Activated naive CD8-positive, alpha-beta T cell treated with anti-CD3 and anti-CD28 coated beads, Interleukin-2, amount 50 U/mL, for 24 hours (primary cell): ENCODE measurements at regions not wholly inside any gene's neighbourhood (a gene's known extent, or its start where the extent isn't known, plus 50 kb on each side); places are given as distances from the start of the nearest gene placed in this dataset.
"Not testable (repeated sequence)": the region's sequence is repeated elsewhere in the genome, so short reads cannot be mapped to it uniquely, and the experiment has no call there.

ENCODE experiments used
- ATAC-seq: fragments of 150-1000 bp; cut with Tn5 transposase; one replicate; pipeline ENCODE4 v1.10.0; 2021
- DNase-seq: peaks from one replicate; pipeline ENCODE4 v3.0.0; 2021
- H3K27ac Mint-ChIP-seq: one replicate; pipeline ENCODE4 v1.8.0; 2021; ENCODE audit warnings: mild to moderate bottlenecking, mixed read lengths
- H3K27me3 Mint-ChIP-seq: one replicate; pipeline ENCODE4 v1.8.0; 2021; ENCODE audit warnings: mixed read lengths
- H3K36me3 Mint-ChIP-seq: one replicate; pipeline ENCODE4 v1.8.0; 2021; ENCODE audit warnings: low read depth, mixed read lengths
- H3K4me1 Mint-ChIP-seq: one replicate; pipeline ENCODE4 v1.8.0; 2021; ENCODE audit warnings: mixed read lengths
- H3K4me3 Mint-ChIP-seq: one replicate; pipeline ENCODE4 v1.8.0; 2021; ENCODE audit warnings: mild to moderate bottlenecking, moderate library complexity, mixed read lengths
- H3K9me3 Mint-ChIP-seq: one replicate; pipeline ENCODE4 v1.8.0; 2021; ENCODE audit warnings: mixed read lengths

DNA sequence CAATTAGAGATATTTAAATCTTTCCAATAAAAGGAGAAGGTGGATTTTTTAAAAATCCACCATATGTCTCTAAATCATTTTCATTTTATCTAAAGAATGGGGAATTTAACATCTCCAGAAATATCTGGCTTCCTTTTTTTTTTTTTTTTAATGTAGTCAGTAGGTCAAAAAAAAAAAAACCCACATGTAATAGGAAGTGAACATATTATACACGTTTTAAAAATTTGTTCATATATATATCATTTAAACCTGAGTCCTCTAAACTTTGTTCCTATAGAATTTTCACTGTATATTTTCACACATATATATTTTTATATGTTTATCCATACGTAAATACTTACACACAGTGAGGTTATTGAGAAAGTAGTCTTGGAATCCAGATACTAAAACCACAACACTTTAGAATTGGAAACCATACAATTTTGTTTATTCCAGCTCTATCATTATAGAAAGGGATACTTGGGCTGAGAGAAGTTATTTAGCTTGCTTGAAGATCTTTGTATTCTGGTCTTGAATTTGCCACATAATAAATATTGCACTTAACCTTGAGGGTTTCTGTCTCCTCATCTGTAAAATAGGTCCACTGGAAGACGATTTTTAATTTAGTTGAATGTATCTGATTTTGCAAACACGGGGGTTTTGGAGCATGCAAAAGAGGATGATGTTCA, 62.1 kb upstream of the ZNF217 start:
- DNase-seq (no peak), ATAC-seq (no peak)
- peak overlapping the region; percentile 63 for H3K27ac Mint-ChIP-seq
- H3K9me3 Mint-ChIP-seq: no peaks in the 10 kb centered on the region
- H3K4me1 Mint-ChIP-seq: peaks cover 73% of the 10 kb centered on the region
- H3K27me3 Mint-ChIP-seq: no peaks in the 10 kb centered on the region
- no peak overlapping the region for H3K4me3 Mint-ChIP-seq
- no peaks in the 10 kb centered on the region for H3K36me3 Mint-ChIP-seq

DNA sequence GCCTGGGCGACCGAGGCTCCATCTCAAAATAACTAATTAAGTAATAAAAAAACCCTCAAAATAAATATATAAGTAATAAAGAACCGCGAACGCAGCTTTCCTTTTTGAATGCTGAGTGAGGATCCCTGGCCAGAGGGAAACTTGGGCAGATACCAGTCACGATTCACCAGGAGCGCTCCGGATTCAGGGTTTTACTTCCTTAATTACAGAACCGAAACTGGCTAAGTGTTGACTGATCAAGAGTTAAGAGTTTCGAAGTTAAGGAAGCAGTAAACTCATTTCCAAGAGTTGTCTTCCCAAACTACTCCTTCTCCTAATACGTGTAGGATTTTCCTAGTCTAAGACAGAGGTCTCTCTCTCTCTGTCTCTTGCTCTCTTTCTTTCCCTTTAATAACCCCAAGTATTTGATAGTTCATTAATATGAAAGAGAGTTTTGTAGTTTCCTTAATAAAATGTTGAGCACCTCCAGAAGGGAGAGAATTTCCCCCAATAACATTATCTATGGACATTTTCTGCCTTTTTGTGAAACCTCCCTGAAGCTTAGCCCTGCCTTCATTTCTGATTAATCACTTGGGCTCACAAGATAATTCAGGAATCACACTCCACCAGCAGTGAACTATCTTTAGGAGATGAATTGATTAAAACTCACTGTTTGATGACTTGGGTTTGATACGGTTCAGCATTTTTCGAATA, 61.4 kb upstream of the ZNF217 start:
- Mint-ChIP-seq H3K4me3 (no peak overlapping the region), H3K9me3 (no peaks in the 10 kb centered on the region), H3K36me3 (no peaks in the 10 kb centered on the region), H3K4me1 (peaks cover 67% of the 10 kb centered on the region), H3K27ac (peak overlapping the region; percentile 54), H3K27me3 (no peaks in the 10 kb centered on the region)
- ATAC-seq (no peak), DNase-seq (no peak)

DNA sequence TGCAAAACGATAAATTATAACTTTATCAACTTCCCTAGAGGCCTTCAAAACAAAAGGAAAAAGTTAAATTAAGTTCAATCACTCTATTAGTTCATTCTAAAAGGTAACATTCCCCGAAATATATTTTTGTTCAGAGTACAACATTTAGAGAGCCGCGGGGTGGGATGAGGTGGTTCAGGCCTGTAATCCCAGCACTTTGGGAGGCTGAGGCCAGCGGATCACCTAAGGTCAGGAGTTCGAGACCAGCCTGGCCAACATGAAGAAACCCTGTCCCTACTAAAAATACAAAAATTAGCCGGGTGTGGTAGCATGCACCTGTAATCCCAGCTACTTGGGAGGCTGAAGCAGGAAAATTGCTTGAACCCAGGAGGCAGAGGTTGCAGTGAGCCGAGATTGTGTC, 60.9 kb upstream of the ZNF217 start:
- not testable (repeated sequence) for H3K4me3 Mint-ChIP-seq, H3K27ac Mint-ChIP-seq, H3K27me3 Mint-ChIP-seq, DNase-seq, H3K36me3 Mint-ChIP-seq, ATAC-seq, H3K9me3 Mint-ChIP-seq
- H3K4me1 Mint-ChIP-seq: peaks cover 61% of the 10 kb centered on the region

DNA sequence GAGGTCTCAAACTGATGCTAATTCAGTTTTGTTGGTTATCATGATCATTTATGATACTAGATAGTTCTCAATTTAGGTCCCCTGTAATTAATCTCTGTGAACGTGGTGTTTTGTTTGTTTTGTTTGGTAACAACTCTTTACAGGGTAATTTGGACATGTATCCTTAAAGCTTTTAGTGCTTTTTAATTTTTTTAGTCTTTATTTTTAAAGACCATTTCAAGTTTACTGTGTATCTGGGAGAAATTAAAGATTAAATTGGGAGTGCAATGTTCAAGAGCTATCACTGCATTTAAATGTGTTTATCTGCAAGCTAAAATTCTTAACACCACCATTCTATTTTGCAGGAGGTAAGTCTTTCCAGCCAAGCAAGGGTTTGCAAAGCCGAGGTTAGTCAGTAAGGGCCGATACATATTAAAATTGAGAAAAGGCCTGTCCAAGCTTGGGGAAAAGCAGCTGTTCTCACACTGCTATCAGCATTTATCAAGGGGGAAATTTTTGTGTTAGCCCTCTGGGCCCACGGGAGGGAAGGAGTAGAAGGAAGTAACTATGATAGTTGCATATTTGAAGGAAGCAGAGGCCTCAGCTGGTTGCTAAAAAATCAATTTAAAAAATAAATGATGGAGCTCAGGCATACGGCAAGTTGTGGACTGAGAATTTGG, 59.3 kb upstream of the ZNF217 start:
- no peaks in the 10 kb centered on the region for H3K9me3 Mint-ChIP-seq
- H3K27ac Mint-ChIP-seq: peak overlapping the region; percentile 92
- DNase-seq: no peak
- no peaks in the 10 kb centered on the region for H3K36me3 Mint-ChIP-seq
- peak overlapping the region; percentile 63 for H3K4me3 Mint-ChIP-seq
- H3K27me3 Mint-ChIP-seq: no peaks in the 10 kb centered on the region
- no peak for ATAC-seq
- peaks cover 54% of the 10 kb centered on the region for H3K4me1 Mint-ChIP-seq

DNA sequence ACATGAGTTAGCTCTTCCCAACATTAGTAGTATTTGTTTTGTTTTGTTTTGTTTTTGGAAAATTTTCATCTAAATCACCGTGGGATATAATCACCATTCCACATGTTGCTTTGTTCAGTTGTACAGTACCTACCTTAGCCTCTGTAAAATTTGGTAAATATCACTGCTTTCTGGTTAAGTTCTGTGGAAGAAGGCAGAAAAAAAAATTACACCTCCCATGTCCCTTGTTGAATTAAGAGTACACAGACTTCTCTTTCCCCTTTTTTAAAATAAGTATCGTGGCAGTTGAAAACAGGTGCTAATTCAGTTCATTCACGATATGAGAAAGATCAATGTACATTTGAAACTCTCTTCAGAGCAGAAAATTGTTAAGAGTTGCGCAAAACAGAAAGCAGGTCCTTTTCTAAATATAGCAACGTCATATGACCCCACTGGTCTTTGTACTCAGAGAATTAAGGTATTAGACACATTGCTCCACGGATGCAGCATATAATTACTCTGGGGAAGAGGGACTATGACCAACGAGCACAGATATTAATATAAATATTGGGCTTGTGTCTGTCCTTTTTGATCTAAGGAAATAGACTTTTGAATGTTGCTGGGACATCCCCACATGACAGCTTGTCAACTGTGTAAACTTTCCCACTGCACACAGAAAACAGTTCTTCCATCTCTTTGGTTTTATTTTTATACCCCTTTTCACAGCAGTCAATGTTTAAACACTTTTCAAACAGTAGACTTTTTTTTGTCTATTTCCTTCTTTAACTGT, 58.6 kb upstream of the ZNF217 start:
- H3K36me3 Mint-ChIP-seq: no peaks in the 10 kb centered on the region
- ATAC-seq (peak; percentile 39), DNase-seq (no peak)
- H3K27me3 Mint-ChIP-seq: no peaks in the 10 kb centered on the region
- H3K9me3 Mint-ChIP-seq: no peaks in the 10 kb centered on the region
- peak overlapping the region; percentile 63 for H3K4me3 Mint-ChIP-seq
- peaks cover 47% of the 10 kb centered on the region for H3K4me1 Mint-ChIP-seq
- peak overlapping the region; percentile 92 for H3K27ac Mint-ChIP-seq

DNA sequence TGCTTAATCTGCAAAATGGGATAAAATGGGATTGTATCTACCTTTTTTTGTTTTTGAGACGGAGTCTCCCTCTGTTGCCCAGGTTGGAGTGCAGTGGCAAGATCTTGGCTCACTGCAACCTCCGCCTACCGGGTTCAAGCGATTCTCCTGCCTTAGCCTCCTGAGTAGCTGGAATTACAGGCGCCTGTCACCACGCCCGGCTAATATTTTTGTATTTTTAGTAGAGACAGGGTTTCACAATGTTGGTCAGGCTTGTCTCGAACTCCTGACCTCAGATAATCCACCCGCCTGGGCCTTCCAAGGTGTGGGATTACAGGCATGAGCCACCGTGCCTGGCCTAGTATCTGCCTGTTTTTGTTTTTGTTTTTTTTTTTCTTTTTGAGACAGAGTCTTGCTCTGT, 55.9 kb upstream of the ZNF217 start:
- not testable (repeated sequence) for H3K36me3 Mint-ChIP-seq, H3K27ac Mint-ChIP-seq, H3K4me3 Mint-ChIP-seq, H3K9me3 Mint-ChIP-seq, DNase-seq, ATAC-seq, H3K27me3 Mint-ChIP-seq
- H3K4me1 Mint-ChIP-seq: peaks cover 25% of the 10 kb centered on the region

DNA sequence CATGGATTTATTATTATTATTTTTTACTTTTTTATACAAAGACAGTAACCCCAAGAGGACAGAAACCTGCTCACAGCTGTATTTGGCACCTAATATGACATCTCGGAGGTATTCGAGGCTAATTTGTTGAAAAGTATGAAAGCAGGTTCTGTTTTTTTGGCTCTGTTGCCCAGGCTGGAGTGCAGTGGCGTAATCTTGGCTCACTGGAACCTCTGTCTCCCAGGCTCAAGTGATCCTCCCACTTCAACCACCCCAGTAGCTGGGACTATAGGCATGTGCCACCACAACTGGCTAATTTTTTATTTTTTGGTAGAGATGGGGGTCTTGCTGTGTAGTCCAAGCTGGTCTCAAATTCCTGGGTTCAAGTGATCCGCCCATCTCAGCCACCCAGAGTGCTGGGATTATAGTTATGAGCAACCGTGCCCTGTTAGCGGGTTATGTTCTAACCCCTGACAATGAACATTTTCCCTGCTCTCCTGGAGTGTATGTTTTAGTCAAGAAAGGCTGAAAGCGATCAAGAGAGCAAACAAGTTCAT, 53.7 kb upstream of the ZNF217 start:
- DNase-seq (no peak), ATAC-seq (no peak)
- Mint-ChIP-seq H3K4me3 (no peak overlapping the region), H3K27me3 (no peaks in the 10 kb centered on the region), H3K36me3 (no peaks in the 10 kb centered on the region), H3K4me1 (peaks cover 26% of the 10 kb centered on the region), H3K27ac (no peak overlapping the region), H3K9me3 (no peaks in the 10 kb centered on the region)

DNA sequence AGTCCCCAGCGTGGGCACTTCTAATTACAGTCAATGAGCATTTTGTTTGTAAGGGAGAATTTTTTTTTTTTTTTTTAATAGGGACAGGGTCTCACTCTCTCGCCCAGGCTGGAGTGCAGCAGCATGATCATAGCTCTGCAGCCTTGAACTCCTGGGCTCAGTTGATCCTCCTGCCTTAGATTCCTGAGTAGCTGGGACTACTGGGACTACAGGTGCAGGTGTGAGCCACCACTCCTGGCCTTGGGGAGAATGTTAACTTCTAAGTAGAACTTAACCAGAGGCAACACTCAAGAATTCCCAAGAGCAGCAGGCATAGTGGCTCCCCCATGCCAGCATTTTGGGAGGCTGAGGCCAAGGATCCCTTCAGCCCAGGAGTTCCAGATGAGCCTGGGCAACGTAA, 52.9 kb upstream of the ZNF217 start:
- peaks cover 25% of the 10 kb centered on the region for H3K4me1 Mint-ChIP-seq
- ATAC-seq (no peak), DNase-seq (no peak)
- no peak overlapping the region for H3K4me3 Mint-ChIP-seq
- no peak overlapping the region for H3K27ac Mint-ChIP-seq
- no peaks in the 10 kb centered on the region for H3K9me3 Mint-ChIP-seq
- H3K36me3 Mint-ChIP-seq: no peaks in the 10 kb centered on the region
- H3K27me3 Mint-ChIP-seq: no peaks in the 10 kb centered on the region

DNA sequence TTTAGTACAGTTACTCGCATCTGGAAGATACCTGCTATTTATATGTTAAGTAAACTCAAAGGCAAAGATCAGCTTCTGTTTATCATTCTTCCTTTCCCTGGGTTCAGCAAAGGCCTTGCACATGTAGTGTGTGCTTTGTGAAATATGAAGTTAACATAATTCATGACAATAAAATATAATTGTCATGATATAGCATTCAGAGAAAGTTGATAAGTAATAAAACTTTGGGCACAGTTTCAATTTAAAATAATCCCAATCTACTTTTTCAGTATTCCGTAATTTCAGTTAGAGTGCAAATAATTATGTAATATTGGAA, 51.9 kb upstream of the ZNF217 start:
- Mint-ChIP-seq H3K4me3 (no peak overlapping the region), H3K27me3 (no peaks in the 10 kb centered on the region), H3K36me3 (no peaks in the 10 kb centered on the region), H3K27ac (peak overlapping the region; percentile 8), H3K9me3 (no peaks in the 10 kb centered on the region), H3K4me1 (peaks cover 31% of the 10 kb centered on the region)
- DNase-seq (no peak), ATAC-seq (no peak)

DNA sequence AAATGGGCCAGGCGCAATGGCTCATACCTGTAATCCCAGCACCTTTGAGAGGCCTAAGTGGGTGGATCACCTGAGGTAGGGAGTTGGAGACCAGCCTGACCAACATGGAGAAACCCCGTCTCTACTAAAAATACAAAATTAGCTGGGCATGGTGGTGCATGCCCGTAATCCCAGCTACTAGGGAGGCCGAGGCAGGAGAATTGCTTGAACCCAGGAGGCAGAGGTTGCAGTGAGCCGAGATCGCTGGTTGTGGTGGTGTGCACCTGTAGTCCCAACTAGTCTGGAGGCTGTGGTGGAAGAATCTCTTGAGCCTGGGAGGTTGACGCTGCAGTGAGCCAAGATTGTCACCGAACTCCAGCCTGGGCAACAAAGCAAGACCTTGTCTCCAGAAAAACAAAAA, 50.5 kb upstream of the ZNF217 start:
- H3K4me3 Mint-ChIP-seq, H3K9me3 Mint-ChIP-seq, DNase-seq, H3K27ac Mint-ChIP-seq, H3K27me3 Mint-ChIP-seq, ATAC-seq, H3K36me3 Mint-ChIP-seq: not testable (repeated sequence)
- H3K4me1 Mint-ChIP-seq: peaks cover 37% of the 10 kb centered on the region
